ENCODE measurements at regions not wholly inside any gene's neighbourhood (a gene's known extent, or its start where the extent isn't known, plus 50 kb on each side); places are given as distances from the start of the nearest gene placed in this dataset.
A peak's percentile ranks its signal among the peaks of the same experiment; 100 is the strongest.
"Not testable (repeated sequence)": the region's sequence is repeated elsewhere in the genome, so short reads cannot be mapped to it uniquely, and the experiment has no call there.

DNA sequence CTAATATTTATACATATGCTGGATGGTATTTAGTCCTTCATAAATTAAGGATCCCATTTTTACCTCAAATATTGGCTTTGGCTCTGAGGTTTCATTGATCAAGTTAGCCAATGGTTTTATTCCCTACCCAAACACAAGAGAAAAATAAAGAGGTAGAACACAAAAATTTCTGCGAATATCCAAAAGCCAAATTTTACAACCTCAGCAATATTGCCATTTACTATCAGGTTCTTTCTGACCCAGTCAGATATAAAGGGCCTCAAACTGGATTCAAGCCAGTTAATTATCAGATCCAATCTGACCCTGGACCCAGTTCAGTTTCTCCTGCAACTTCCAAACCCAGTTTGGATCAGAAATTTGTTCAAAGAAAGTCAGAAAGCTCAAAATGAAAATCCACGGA, 998.1 kb downstream of the SI start:
- DNase-seq, result no peak

DNA sequence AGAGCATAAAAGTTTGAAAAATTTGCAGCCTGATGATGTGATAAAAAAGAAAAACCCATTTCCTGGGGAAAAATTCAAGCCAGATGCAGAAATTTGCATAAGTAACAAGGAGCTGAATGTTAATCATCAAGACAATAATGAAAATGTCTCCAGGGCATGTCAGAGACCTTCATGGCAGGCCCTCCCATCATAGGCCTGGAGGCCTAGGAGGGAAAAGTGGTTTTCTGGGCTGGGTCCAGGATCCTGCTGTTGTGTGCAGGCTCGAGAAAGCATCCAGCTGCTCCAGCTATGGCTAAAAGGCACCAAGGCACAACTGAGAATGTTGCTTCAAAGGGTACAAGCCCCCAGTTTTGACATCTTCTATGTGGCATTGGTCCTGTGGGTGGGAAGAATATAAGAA, 1014.0 kb downstream of the SI start:
- DNase-seq, result no peak

DNA sequence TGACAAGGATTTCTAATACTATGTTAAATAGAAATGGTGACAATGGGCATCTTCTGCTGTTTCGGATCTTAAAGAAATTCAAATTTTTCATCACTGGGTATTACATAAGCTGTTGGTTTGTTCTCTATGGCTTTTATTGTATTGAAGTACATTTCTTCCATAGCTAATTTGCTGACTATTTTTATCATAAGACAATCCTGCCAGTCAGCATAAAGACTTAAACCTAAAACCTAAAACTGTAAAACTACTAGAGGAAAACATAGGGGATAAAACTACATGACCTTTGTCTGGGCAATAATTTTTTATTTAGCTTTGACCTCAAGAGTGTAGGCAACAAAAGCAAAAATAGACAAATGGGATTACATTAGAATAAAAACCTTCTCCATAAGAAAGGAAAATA, 1017.4 kb downstream of the SI start:
- no peak for DNase-seq

DNA sequence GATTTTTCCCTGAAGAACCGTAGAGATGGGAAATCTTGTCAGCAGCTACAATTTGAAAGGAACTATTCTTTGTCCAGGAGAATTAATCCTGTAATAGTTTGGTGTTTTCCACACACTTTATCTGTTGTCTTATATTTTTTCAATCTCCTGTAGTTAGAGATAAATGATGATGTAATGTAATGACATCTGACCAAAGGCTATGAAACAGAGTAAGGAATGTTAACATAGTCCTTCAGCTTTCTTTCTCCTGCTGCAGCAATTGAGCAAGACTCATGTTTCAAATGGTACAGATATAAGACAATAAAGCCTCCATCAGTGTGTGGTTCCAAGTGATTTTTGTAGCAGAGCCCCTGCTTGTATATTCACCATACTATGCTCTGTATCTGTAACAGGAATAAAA, 1028.4 kb downstream of the SI start:
- no peak for DNase-seq

DNA sequence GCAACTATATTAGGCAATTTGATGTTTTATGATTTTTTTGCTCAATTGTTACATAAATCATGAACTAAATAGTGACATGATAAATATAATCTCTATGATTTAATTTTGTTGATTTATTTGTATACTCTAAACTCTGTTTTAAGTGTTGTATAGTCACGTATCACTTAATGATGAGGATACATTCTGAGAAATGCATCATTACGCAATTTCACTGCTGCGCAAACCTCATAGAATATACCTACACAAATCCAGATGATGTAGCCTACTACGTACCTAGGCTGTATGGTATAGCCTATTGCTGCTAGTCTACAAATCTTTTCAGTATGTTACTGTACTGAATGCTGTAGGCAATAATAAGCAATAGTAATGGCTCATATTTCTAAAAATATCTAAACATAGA, 1029.8 kb downstream of the SI start:
- DNase-seq, result no peak

DNA sequence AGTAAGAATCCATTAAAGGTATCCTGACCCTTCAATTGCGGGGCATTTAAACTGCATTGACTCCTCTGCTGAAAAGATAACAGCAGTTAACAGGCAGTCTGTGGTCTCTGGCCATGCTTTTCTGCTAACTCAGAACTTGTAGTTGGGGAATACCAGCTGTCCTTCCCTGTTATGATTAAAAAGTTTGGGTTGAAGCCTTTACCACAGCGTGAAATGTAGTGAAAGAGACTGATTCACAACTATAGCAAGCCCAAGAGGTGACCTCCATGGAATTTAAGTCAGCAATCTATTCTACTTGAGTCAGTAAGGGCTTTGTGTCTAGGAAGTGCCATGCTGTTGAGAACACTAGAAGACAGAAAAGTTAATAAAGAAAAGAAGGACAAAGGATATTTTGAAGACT, 1037.3 kb downstream of the SI start:
- no peak for DNase-seq

DNA sequence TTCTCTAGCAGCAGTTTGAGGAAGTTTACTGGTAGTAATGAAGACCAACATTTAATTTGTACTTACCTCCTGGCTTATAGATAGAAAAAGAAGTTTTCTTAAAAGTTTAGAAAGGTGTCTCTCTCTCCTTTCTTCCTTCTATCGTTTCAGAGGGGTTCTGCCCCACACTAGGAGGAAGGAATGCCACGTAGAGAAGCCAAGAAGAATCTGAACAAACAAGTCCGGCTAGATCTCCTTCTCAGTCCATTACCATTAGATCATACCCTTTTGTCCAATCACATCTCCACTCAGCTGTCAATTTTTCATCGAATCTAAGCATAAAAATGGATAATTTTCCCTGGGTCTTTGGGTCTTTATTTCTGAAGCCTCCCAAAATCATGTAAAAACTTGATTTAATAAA, 1048.1 kb downstream of the SI start:
- DNase-seq, result no peak

DNA sequence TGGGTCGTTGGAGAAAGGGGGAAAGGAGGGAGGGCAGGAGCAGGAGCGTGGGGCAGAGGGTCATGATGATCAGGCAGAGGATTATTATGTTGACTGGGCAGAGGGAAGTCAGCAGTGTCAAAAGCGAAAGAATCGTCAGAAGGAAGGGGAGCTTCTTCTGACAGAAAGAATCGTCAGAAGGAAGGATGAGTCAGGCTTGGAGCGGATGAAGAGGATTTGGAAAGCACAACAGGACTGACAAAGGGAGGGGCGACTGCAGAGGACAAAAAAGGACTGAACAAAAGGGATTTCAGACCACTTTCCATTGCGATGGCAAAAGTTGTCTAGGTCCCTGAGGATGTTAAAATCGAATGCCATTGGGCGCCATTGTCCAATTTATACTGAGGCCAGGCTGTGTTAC, 1053.5 kb downstream of the SI start:
- DNase-seq, result no peak

DNA sequence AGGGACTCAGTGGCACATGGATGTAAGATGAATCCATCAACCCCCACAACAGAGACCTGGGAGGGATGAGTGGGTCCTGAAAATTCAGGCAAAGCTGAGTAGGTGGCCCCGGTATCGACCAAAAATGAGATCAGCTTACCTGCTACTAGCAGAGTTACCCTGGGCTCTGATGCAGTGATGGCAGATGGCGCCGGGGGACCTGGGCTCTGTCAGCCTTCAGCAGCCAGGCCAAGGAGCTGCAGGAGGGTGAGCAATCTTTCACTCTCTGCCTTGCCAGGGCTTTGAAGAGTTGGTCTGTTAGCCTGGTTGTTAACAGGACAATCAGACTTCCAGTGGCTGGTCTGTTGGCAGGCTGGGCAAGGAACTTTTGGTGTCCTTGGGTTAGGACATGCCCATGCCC, 1054.8 kb downstream of the SI start:
- no peak for DNase-seq

DNA sequence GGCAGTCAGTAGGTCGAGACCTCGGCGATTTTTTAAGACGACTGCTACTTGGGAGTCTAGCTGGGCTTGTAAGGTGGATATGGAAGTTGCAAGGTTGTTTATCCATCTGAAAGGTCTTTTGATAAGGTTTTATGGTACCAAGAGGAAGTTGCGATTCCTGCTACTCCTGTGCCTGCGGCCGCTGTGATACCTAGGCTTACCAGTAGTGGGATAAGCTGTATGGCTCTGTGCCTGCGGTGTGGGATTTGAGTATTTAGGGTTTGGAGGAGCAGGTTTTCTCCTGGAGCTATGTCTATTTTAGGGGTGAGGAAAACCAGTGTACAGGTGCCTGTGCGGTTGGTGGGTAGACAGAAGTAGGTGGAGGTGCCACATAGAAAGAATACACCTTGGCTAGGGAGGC, 1059.8 kb downstream of the SI start:
- DNase-seq, result no peak

DNA sequence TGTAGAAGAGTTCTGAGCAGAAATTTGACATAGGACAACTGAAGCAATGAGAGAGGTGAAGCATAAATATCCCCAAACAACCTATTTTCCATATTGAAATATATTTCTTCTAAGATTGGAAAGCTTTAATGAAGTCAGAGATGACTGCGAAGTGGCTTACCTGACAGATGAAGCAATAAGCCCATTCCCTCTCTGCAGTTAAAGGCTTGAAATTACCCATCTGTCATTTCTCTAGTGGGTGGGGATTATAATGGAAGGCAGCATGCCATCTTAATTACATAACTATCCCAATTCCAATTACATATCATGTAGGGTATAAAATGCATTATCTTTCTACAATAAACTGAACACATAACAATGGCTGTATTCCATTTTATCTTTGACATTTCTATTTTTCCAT, 1070.5 kb downstream of the SI start:
- peak; percentile 11 for DNase-seq

DNA sequence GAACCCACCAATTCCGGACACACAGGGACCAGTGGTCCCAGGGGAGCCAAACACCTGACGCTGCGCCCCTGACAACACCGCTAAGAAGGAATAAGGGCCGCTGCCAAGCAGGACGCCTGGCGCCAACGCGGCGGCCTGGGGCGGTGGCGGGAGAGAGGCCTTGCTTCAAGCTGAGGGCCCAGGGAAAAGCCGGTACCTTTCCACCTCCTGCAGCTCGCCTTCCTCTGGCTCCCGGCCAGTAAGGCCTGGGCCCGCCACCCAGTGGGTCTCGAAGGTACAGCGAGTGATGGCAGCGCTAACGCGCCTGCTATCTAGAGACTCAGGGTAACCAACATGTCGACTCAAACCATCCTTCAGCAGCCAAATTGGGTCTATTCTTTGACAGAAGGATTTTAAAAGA, 1074.1 kb downstream of the SI start:
- no peak for DNase-seq

DNA sequence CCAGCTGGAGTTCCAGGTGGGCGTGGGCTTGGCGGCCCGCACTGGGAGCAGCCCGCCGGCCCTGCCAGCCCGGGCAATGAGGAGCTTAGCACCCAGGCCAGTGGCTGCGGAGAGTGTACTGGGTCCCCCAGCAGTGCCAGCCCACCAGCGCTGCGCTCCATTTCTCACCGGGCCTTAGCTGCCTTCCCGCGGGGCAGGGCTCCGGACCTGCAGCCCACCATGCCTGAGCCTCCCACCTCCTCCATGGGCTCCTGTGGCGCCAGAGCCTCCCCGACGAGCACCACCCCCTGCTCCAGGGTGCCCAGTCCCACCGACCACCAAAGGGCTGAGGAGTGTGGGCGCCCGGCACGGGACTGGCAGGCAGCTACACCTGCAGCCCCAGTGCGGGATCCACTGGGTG, 1075.3 kb downstream of the SI start:
- DNase-seq, result not testable (repeated sequence)

DNA sequence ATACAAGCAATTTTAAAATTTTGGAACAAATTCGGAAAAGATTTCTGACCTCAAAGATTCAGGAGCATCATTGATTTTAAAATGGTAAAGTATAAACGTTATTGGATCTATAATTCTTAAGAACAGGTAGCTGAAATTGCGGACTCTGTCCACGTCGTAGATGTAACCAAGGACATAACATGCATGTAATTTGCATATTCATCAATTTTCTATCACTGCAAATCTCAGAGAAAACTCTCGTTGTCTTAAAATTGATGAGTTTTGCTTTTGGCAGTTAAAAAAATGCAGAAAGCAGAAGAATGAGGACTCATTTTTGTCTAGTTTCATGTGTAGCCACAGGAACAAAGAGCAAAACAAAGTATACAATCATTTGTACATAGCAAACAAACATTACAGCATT, 1094.4 kb downstream of the SI start:
- DNase-seq, result no peak

DNA sequence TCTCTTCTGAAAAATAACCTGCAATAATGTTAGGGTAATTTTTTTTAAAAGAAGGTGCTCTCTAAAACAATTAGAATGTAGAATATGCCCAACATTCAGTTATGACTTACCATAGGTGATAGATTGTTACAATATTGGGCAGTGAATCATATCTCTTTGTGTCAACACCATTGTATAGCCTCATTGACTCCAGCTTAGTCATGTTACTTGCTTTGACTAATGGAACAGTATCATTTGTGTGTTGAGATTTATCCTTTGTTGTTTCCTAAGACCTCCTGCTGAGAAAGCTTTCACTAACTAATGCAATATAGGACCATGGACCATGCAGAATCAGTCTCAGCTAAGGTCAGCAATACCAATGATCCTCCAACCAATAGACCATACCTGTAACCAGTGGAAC, 1106.4 kb downstream of the SI start:
- DNase-seq, result no peak

DNA sequence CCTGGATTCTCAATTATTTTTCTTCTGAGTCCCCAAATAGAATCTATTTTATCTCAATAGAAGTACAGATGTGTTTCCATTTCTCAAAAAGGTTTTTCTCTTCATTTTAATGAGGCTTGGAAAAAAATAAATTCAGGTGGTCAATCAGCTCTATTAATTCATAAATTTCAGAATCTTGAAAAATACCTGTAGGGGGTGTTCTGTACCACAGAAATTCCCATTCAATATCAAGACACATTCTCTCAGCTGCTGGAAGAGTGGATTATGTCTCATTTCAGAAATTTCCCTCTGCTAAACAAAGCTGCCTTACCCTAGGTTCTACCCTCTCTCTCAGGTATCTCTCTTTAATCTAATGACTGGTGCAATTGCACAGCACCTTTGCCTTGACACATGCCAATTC, 1121.2 kb downstream of the SI start:
- peak; percentile 27 for DNase-seq

DNA sequence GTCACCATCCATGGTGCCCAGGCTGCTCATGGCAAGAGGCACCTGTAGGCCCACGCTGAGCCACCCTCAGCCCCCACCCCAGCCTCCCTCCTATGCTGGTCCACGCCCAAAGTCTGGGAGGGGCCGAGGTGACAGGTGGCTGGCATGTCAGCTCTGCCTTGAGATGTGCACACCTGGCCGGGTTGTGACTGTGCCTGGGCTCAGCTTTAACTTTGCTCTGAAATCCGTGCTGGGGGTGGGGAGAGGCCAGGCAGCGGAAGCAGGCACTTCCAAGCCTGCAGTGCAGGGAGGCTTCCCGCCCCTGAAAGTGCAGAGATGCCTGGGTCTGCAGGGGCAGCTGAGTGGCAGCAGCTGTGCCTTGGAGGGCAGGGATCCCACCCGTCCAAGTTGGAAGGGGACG, 1124.8 kb downstream of the SI start:
- no peak for DNase-seq

DNA sequence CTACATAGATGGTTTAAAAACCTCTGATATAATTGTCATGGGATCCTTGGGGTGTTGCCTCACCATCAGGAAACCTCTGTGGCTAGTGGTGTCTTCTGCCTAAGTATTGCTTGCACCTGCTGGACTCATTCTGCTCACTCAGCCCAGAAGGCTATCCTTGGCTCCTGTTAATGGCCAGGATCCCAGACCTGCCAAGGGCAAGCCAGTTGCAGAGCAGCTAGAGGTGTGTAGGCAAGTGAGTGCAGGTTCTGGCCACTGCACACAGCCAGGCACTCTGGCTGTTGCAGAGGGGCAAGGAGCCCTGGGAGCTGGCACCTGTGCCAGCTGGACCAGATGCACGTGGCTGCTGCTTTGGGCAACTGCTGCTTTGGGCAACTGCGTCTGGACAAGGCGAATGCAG, 1125.8 kb downstream of the SI start:
- no peak for DNase-seq

DNA sequence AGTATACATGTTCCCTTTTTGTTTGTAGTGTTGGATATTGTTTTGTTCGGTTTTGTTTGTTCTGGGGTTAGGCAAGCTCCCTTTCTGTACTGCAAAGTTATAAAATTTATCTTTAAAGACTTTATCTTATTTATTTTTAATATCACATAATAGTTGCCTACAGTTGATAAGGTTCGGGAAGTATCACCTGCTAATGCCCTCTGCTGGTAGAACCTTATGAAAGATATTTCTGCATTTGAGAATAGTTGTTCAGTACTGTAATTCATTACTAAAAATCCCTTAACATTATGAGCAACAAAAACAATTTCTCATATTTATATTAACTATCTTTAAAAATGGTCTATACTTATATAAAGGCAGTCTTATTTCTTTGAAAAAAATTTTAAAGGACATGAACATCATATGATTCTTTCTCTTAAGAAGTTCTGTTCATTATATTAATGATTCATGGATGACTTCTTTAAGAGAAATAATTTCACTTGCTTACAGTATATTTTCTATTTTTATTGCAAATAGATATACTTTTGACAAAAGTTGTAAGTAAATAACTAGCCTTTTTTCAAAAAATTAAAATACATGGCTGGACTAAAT, 1126.8 kb downstream of the SI start:
- peak; percentile 25 for DNase-seq

DNA sequence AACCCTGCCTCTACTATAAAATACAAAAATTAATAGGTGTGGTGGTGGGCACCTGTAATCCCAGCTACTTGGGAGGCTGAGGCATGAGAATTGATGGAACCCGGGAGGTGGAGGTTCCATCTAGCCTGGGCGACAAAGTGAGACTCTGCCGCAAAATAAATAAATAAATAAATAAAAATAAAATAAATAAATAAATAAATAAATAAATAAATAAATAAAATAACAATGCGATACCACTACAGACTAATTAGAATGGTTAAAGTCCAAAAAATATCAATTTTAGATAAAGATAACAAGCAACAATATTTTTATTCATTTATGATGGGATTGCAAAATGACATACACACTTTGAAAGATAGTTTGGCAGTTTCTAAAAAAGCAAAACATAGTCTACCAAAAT, 1131.5 kb downstream of the SI start:
- DNase-seq, result no peak

DNA sequence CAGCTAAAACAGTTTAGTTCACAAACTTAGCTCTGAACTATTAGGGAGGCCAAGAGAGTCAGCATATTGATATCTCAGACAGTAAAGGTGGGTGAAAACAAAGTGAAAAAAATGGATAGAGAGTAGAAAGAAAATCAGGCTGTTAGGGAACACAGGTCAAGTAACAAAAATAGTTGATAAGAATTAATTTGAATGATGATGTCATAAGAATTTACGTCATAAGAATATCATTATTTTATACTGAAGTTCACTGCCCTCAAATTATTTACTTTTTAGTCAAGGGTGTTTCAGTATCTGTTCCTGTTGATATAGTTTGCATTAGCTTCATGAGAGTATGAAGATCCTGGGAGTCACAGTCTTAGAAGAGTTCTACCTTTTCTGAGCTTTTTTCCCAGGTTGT, 1134.6 kb downstream of the SI start:
- DNase-seq, result no peak

DNA sequence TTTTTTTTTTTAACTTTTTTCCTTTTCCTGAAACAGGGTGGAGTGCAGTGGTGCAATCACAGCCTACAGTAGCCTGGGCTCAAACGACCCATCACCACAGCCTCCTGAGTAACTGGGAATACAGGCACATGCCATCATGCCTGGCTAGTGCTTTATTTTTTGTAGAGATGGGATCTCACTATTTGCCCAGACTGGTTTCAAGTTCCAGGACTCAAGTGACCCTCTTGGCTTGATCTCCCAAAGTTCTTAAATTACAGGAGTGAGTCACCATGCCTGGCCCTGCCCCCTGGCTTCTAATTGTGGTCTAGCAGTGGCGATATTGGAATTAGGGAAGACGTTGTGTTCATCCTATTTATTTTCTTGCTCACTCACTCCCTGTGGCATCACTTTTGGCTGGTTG, 1138.4 kb downstream of the SI start:
- no peak for DNase-seq

DNA sequence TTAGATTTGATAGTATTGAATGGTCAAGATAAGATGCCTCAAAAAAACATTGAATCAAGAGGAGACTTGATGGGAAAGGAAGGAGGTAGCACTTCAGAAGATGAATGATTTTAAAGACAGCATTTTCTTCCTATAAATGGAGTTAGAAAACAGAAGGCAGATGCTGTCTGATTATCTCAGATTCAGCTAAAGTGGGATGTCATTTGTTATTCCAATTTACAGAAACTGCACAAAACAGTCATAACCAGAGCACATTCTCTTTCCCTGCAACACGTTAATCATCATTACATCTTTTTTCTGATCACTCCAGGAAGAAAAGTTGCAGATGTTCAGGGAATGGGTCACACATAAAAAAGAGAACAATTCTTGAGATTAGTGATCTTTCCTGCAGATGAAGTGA, 1141.8 kb downstream of the SI start:
- no peak for DNase-seq

DNA sequence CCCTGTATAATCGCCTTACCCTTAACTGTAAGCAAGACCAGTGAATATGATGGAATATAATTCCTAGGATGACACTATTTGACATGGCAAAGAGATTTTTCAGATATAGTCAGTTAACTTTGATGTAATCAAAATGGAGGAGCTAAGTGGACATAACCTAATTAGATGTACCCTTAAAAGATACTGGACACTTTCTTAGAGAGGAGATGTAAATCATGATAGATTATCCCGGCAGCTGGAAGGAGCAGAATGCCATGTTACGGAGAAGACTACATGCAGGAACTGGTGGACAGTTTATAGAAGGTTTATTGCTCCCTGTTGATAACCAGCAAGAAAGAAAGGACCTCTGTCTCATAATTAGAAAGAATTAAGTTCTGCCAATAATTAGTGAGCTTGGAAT, 1142.9 kb downstream of the SI start:
- no peak for DNase-seq

DNA sequence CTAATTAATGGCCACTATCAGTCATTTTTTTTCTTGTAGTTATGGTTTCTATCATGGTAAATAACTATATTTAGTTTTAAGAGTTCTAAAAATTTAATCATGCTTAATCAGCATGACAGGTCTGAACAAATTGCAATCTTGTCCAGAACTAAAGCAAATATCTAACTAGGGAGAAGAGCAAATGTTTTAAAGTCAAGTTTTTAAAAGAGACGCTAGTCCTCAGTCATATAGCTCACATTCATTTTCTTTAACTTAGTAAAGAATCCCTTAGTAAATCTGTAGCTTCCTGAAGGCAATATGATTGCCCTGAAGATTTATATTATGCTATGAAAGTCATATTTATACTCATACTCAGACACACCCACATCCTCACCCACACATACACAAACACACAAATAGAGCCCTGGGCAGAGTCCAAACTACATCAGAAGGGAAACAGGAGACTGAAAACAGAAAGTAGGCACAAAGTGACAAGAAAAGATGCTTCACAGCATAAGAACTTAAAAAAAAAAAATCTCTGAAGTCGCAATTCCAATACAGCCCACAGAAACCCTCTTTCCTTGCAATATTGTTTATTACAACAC, 1149.1 kb downstream of the SI start:
- no peak for DNase-seq

DNA sequence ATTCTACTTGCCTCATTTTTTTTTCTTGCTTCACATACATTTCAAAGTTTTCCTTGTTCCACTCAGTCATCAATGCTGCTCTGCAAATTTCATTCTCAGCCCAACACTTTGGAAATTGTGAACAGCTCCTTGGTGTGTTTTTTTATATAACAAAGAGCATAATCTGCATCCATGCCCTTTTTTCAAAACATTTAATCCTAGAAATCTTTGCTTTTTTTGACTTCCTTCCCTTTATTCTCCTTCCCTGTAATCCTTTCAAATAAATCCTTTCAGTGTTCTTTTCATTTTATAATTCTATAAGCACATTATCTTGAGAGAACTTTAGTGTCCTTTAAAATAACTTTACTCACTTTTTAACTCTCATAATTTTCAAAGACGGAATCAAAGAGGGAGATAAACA, 1150.8 kb downstream of the SI start:
- DNase-seq, result no peak
